A549 (cell line): ENCODE measurements at regions not wholly inside any gene's neighbourhood (a gene's known extent, or its start where the extent isn't known, plus 50 kb on each side); places are given as distances from the start of the nearest gene placed in this dataset.
"Not testable (repeated sequence)": the region's sequence is repeated elsewhere in the genome, so short reads cannot be mapped to it uniquely, and the experiment has no call there.

Source experiments
- CTCF ChIP-seq: fragments of >200 bp; sonication (Bioruptor Twin); formaldehyde crosslinking; IDR thresholded peaks from 3 replicates; pipeline ENCODE4 v1.5.1; 2016
- EP300 ChIP-seq, 2 experiments: fragments of >200 bp; sonication (Bioruptor Twin); formaldehyde crosslinking; IDR thresholded peaks; 2 replicates in 1 of 2; 3 replicates in 1 of 2; pipeline ENCODE4 v1.6.1; 2016 to 2017
- JUN ChIP-seq, 2 experiments: fragments of >200 bp; sonication (Bioruptor Twin); formaldehyde crosslinking; IDR thresholded peaks; 2 replicates in 1 of 2; 3 replicates in 1 of 2; pipeline ENCODE4 v1.6.1; 2016 to 2017
- JUNB ChIP-seq: fragments of >200 bp; sonication (Bioruptor Twin); formaldehyde crosslinking; IDR thresholded peaks from 2 replicates; pipeline ENCODE4 v1.6.1; 2016
- POLR2A ChIP-seq: IDR thresholded peaks from 2 replicates; pipeline ENCODE4 v1.6.1; 2012; ENCODE audit warnings: mild to moderate bottlenecking, low read length
- POLR2AphosphoS2 ChIP-seq: conservative IDR thresholded peaks from 2 replicates; pipeline ENCODE4 v1.6.1; 2012; ENCODE audit warnings: low read length, improper control_type of control experiment, inconsistent platforms
- RFX5 ChIP-seq: fragments of 450-650 bp; IDR thresholded peaks from 2 replicates; pipeline ENCODE4 v1.7.1; 2014; ENCODE audit warnings: antibody characterized with exemption, mild to moderate bottlenecking, moderate library complexity
- ZFP36 ChIP-seq: fragments of 450-650 bp; IDR thresholded peaks from 2 replicates; pipeline ENCODE4 v1.6.1; 2014; ENCODE audit warnings: borderline replicate concordance; ENCODE audit not compliant: partially characterized antibody

- not testable (repeated sequence) for TF ChIP-seq CTCF; POLR2A; RFX5; JUNB; POLR2AphosphoS2; ZFP36; EP300 (IDR thresholded peaks at IDR 0.05); JUN (IDR thresholded peaks at IDR 0.05)
These were observed 53.3 kb upstream of the DPP6 start for GRCh38 chr7:153998896-153999295.
